ENCODE measurements at regions not wholly inside any gene's neighbourhood (a gene's known extent, or its start where the extent isn't known, plus 50 kb on each side); places are given as distances from the start of the nearest gene placed in this dataset.

- DNase-seq (ENCODE audit: low read depth), result no peak
Observed at GRCh38 chr3:62981962-62982361, 106.7 kb upstream of the CADPS start.

GRCh38 chr3:62982795-62983455 is 107.7 kb upstream of the CADPS start:
- no peak for DNase-seq (ENCODE audit: low read depth)

- DNase-seq (ENCODE audit: low read depth), result no peak
Observed at GRCh38 chr3:62986061-62986460, 110.8 kb upstream of the CADPS start.

GRCh38 chr3:62987721-62988120 is 112.5 kb upstream of the CADPS start:
- no peak for DNase-seq (ENCODE audit: low read depth)

- DNase-seq (ENCODE audit: low read depth), result no peak
Observed at GRCh38 chr3:62990704-62991413, 115.6 kb upstream of the CADPS start.

GRCh38 chr3:62992520-62992919 is 117.3 kb upstream of the CADPS start:
- no peak for DNase-seq (ENCODE audit: low read depth)

- DNase-seq (ENCODE audit: low read depth), result no peak
Observed at GRCh38 chr3:62995119-62995518, 119.9 kb upstream of the CADPS start.

GRCh38 chr3:62995530-62995929 is 120.3 kb upstream of the CADPS start:
- DNase-seq (ENCODE audit: low read depth), result no peak

GRCh38 chr3:62997369-62997768 is 122.2 kb upstream of the CADPS start:
- no peak for DNase-seq (ENCODE audit: low read depth)

- DNase-seq (ENCODE audit: low read depth), result no peak
Observed at GRCh38 chr3:62999158-62999557, 123.9 kb upstream of the CADPS start.

- no peak for DNase-seq (ENCODE audit: low read depth)
Observed at GRCh38 chr3:62999791-63000190, 124.6 kb upstream of the CADPS start.

GRCh38 chr3:63004448-63004847 is 129.2 kb upstream of the CADPS start:
- no peak for DNase-seq (ENCODE audit: low read depth)

- no peak for DNase-seq (ENCODE audit: low read depth)
Observed at GRCh38 chr3:63015614-63016309, 140.5 kb upstream of the CADPS start.

- no peak for DNase-seq (ENCODE audit: low read depth)
Observed at GRCh38 chr3:63022114-63022513, 146.9 kb upstream of the CADPS start.

GRCh38 chr3:63026722-63027121 is 151.5 kb upstream of the CADPS start:
- no peak for DNase-seq (ENCODE audit: low read depth)

GRCh38 chr3:63029326-63029725 is 154.1 kb upstream of the CADPS start:
- no peak for DNase-seq (ENCODE audit: low read depth)

- no peak for DNase-seq (ENCODE audit: low read depth)
Observed at GRCh38 chr3:63029921-63030320, 154.7 kb upstream of the CADPS start.

- DNase-seq (ENCODE audit: low read depth), result no peak
Observed at GRCh38 chr3:63030666-63031065, 155.4 kb upstream of the CADPS start.

- no peak for DNase-seq (ENCODE audit: low read depth)
Observed at GRCh38 chr3:63032881-63033280, 157.7 kb upstream of the CADPS start.

- no peak for DNase-seq (ENCODE audit: low read depth)
Observed at GRCh38 chr3:63034101-63034500, 158.9 kb upstream of the CADPS start.

GRCh38 chr3:63037116-63037515 is 161.9 kb upstream of the CADPS start:
- DNase-seq (ENCODE audit: low read depth), result no peak

- DNase-seq (ENCODE audit: low read depth), result no peak
Observed at GRCh38 chr3:63042833-63043232, 167.6 kb upstream of the CADPS start.

GRCh38 chr3:63043631-63044030 is 168.4 kb upstream of the CADPS start:
- no peak for DNase-seq (ENCODE audit: low read depth)

Measured in GM04504 (cell line).